GM18520 (cell line): ENCODE measurements at regions not wholly inside any gene's neighbourhood (a gene's known extent, or its start where the extent isn't known, plus 50 kb on each side); places are given as distances from the start of the nearest gene placed in this dataset.
"Not testable (repeated sequence)": the region's sequence is repeated elsewhere in the genome, so short reads cannot be mapped to it uniquely, and the experiment has no call there.

Experiments
- ATAC-seq: cut with Tn5 transposase; IDR thresholded peaks from one replicate; pipeline ENCODE4 v1.9.1; 2021; ENCODE audit not compliant: unreplicated experiment

GRCh38 chr6:23532227-23532626, 593.8 kb upstream of the NRSN1 start:
- no peak for ATAC-seq

GRCh38 chr6:23533311-23533710, 592.7 kb upstream of the NRSN1 start:
- no peak for ATAC-seq

- no peak for ATAC-seq
These were observed 592.1 kb upstream of the NRSN1 start for GRCh38 chr6:23533944-23534343.

DNA sequence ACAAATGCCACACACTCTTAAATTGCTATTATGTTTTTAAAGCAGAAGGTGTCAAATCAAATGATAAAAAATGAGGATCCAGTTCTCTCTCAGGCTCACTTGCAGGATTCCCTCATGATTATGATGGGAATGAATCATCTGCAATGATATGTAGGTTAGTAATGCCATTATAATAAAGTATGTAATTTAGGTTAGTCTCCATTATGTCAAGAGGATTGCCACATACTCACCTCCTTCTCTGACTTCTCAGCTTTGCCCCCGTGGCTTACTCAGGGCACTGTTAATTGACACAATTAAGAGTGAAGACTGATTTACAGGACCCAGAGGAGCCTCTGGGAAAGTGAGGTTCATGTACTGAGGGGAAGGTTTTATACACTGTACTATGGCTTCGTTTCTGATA, 591.7 kb upstream of the NRSN1 start:
- ATAC-seq: no peak

GRCh38 chr6:23535101-23535500, 590.9 kb upstream of the NRSN1 start:
- ATAC-seq: no peak

DNA sequence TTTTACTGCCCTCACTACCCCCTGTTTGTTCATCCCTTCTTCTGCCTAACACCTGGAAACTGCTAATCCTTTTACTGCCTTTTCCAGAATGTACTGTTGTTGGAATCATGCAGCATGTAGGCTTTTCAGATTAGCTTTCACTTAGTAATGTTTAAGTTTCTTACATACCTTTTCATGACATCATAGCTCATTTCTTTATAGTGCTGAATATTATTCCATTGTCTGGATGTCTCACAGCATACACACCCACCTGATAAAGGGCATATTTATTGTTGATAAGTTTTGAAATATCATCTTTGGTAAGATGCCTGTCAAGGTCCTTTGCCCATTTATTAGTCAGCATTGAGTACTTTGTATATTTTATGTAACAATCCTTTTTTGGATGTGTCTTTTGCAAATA, 588.2 kb upstream of the NRSN1 start:
- no peak for ATAC-seq

- ATAC-seq: no peak
These were observed 578.2 kb upstream of the NRSN1 start for GRCh38 chr6:23547851-23548250.

GRCh38 chr6:23554953-23555352, 571.1 kb upstream of the NRSN1 start:
- not testable (repeated sequence) for ATAC-seq

DNA sequence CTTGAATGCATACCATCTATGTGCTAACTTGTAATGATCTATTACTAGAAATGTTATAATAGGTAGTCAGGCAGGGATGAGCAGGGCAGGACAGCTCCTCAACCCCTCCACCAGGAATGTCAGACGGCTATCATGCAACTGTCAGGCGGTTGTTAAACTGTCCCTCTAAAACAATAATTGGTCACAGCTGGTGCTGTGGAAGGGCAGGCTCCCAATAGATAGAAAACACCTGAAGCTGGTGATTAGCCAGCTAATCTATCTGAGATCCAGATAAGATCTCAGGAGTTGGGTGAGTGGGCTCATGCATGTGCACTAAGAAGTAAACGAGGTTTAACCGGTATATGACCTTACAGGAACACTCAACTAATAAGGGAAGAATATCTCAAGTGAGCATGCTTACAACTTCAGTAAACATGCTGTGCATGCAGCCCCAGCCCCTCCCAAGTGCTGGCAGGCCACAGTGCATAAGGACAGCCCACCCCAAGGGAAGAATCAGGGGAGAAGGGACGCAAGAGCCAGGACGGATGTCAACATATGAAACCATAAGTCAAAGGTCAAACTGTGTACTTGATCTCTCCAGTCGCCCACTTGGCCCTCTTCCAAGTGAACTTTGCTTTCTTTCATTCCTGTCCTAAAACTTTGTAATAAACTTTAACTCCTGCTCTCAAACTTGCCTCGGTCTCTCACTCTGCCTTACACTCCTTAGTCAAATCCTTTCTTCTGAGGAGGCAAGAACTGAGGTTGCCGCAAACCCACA, 566.2 kb upstream of the NRSN1 start:
- no peak for ATAC-seq

DNA sequence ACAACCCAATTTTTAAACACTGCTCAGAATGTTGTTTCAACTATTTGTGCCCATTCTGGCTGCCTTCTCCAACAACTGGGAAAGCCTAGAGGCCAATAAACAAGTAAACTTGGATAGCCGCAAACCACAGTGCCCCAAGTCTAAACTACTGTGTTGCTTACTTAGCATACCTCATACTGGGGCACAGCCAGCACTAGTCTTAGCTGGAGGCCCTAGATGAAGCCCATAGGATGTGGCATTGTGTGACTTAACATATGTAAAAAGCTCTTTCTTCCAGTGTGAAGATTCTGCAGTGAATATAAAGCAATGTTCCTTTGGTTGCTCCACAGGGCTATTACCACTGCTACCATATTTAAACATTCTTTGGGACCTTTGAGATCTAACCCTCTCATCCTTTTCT, 564.3 kb upstream of the NRSN1 start:
- ATAC-seq: no peak

GRCh38 chr6:23562554-23562953, 563.5 kb upstream of the NRSN1 start:
- no peak for ATAC-seq

DNA sequence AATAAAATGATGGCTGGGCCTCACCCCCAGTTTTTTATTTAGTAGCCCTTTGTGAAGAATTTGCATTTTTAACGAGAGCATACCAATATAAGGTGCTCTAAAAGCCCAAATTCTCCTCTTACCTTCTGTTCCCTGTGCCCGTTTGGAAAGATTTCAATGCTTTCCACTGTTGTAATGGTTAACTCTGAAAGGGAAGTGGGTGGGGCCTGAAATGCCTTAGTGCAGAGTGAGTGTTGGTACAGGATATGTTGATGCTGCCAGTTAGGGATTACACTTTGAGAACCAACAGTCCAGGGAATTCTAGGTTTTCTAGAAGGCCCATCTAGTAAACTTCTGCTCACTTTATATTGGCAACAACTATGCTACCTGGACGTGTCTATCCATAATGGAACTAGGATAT, 562.7 kb upstream of the NRSN1 start:
- no peak for ATAC-seq

DNA sequence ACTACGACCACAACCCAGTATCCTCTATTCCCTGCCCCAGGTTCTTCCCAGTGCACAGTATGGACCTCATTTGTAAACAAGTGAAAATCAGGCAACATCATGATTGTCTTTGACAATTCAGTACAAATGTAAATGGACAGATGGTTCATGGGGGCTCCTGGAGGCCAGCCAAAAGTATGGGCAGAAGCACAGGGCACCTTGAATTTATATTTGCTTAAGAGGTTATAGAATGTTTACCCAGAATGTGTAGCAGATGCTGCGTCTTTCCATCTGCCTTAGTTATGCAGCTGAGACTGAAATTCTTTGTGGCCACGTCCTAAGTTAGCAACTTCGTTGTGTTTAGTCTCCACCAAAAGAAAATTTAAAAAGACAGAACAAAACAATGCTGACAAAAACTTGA, 559.6 kb upstream of the NRSN1 start:
- no peak for ATAC-seq

DNA sequence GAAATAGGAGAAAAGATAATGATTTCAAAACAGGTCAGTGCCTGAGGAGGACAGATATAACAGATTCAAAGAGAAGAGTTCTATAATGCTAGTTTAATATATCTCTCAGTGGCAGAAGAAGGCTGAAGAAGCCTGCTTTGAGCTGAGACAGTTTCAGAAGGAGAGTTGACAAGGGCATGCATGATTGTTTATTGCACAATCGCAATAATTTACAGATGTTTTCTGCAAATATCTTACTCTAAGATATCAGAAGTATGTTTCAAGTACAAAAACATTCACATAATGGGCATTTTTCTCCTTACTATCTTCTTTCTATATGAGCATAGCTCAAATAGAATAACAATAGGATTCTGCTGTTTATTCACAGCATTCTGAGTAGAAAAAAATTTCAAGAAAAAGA, 557.7 kb upstream of the NRSN1 start:
- ATAC-seq: no peak

DNA sequence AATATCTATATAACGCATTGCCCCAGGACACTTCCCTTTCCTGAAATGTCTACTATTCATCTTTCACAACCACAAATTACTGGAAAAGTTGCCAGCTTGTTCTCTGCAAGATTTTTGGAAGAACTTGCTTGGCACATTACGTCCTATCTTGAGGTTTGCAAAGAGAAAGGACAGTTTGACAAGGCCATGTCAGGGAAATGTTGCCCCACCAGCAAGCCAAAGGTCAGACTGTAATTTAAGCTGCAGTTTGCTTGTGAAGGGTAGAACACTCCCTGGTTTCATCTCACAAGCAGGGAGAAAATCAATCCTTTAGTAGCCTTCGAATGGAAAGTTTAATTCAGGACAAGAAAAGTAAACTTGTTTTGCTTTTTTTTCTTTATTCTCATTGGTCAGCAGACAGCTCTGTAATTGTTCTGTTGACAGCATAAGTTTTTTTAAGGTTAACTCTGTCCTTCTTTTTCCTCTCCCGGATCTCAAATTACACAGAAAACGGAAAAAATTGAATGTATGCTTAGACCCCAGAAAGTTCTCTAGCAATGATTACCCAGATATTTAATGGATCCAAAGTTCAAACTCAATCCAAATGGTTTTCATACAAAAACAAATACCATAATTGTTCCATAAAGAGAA, 541.8 kb upstream of the NRSN1 start:
- ATAC-seq: no peak

DNA sequence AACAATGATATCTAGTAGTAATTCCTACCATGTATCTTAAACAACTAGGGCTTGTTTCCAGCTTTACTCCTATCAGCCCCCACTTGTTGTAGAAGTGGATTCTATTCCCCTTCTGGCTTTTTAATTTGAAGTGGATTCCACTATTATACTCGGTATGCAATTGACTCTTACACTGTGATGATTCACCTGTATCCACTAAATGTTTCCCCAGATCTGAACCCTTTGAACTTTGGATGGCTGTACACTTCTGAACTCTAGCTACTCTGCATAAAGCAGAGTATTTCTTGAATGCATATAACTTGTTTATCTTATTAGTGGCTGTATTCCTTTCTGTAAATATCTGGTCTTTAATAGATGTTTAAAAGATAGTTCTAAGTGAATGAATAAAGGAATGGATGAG, 538.4 kb upstream of the NRSN1 start:
- no peak for ATAC-seq

DNA sequence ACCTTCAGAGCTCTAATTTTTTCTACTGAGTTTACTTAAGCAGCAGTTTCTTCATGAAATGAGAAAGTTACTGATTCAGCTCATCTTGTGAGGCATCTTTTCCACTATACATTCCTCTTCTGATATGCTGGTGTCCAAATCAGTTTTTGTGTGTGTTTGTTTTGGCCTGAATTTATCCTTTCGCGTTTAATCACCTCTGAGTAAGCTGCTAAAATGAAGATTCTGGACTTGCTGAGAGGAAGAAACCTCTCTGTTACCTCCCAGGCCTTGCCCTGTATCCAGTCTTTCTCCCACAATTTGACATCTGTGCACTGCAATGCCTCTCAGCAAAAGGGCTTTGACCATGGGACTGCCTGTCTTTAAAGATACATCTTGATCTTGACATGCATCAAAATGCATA, 536.2 kb upstream of the NRSN1 start:
- no peak for ATAC-seq

GRCh38 chr6:23590498-23591126, 535.4 kb upstream of the NRSN1 start:
- no peak for ATAC-seq

- ATAC-seq: no peak
These were observed 534.3 kb upstream of the NRSN1 start for GRCh38 chr6:23591761-23592160.

DNA sequence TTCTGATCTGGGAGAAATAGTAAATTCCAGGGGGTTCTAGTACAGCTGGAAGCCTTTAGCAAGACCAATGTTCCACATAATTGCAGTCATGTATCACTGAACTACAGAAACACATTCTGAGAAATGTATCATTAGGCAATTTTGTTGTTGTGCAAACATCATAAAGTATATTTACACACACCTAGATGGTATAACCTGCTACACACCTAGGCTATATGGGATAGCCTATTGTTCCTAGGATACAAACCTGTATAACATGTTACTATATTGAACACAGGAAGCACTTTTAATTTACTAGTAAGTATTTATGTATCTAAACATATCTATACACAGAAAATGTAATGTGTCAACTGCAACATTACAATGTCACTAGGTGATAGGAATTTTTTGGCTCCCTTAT, 525.9 kb upstream of the NRSN1 start:
- no peak for ATAC-seq

GRCh38 chr6:23601811-23602345, 524.1 kb upstream of the NRSN1 start:
- ATAC-seq: no peak

DNA sequence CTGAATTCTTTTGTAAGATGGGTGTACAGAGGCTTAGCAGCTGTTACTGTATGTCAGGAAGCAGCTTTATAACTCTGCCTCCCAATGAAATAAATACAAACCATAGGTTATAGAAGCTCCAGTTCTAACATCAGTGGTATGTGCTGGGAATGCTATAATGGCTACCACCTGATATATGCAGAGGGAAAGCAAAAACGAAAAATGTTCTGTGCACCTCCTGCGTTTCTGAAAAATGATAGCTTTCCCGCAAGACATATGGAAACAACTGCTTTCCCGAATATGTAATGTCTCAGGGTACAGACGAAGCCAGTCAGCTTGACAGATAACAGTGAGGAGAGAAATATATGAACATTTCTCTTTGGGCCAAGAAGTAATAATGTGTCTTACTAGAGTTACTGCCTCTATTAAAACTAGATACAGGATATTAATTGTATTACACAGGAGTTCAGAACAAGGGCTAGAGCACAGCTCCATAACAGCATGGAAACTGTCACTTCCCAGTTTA, 517.0 kb upstream of the NRSN1 start:
- ATAC-seq: no peak
